Choroid plexus epithelial cell (primary cell): ENCODE measurements at regions not wholly inside any gene's neighbourhood (a gene's known extent, or its start where the extent isn't known, plus 50 kb on each side); places are given as distances from the start of the nearest gene placed in this dataset.
A peak's percentile ranks its signal among the peaks of the same experiment; 100 is the strongest.

Source experiments
- DNase-seq: peaks from one replicate; pipeline ENCODE4 v3.0.0-alpha.2; 2010; ENCODE audit warnings: low read depth
- H3K4me3 ChIP-seq: 2 replicates; pipeline ENCODE4 v1.5.1; 2011; ENCODE audit warnings: low read depth, mild to moderate bottlenecking, control low read depth, low read length, moderate library complexity
- CTCF ChIP-seq: conservative IDR thresholded peaks from 2 replicates; pipeline ENCODE4 v1.5.1; 2011; ENCODE audit warnings: low read depth, mild to moderate bottlenecking, control low read depth, inconsistent platforms, low read length, moderate library complexity

GRCh38 chr2:212914392-212914791 lies 237.0 kb downstream of the IKZF2 start:
- no peak for TF ChIP-seq CTCF
- DNase-seq = no peak
- no peak overlapping the region for H3K4me3 ChIP-seq

DNA sequence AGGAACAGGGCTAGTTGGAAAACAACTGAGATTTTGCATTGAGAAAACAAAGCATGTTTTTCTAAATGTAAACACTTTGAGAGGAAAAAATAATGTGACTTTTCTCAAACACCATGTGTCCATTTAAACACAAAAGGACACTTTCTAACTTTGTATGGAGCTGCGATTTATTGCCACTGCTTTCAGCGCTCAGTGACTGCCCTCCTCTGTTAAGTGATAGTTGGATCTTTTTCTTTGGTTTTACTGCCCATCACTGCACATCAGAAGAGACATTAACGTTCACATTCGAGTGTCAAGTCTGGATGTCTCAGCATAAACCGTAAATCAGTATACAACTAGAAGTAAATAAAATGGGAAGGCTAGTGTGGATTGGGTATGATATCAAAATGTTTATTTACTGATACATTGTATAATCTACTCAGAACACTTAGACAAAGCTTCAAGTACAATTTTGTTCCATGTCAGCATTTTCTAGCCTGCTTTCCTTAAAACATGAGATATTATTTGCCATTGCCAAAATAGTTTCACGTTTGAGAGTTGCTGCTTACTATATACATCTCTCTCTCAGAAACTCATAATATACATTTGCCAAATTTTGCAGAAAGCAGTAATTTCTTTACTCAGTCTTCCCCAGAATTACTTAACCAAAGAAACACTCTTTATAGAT lies 237.6 kb downstream of the IKZF2 start:
- no peak for TF ChIP-seq CTCF
- no peak for DNase-seq
- no peak overlapping the region for H3K4me3 ChIP-seq

- H3K4me3 ChIP-seq = no peak overlapping the region
- peak; percentile 67 for DNase-seq
- no peak for TF ChIP-seq CTCF
Measured at GRCh38 chr2:212912445-212913103, 238.8 kb downstream of the IKZF2 start.

GRCh38 chr2:212911011-212911410 lies 240.4 kb downstream of the IKZF2 start:
- H3K4me3 ChIP-seq = no peak overlapping the region
- DNase-seq = no peak
- no peak for TF ChIP-seq CTCF

GRCh38 chr2:212908682-212909435 lies 242.6 kb downstream of the IKZF2 start:
- no peak for TF ChIP-seq CTCF
- H3K4me3 ChIP-seq = no peak overlapping the region
- DNase-seq = no peak

- no peak overlapping the region for H3K4me3 ChIP-seq
- no peak for DNase-seq
- no peak for TF ChIP-seq CTCF
Measured at GRCh38 chr2:212908031-212908430, 243.4 kb downstream of the IKZF2 start.
